ENCODE measurements at regions not wholly inside any gene's neighbourhood (a gene's known extent, or its start where the extent isn't known, plus 50 kb on each side); places are given as distances from the start of the nearest gene placed in this dataset.

GRCh38 chr6:80477591-80477990, 371.1 kb downstream of the BCKDHB start (continued):
- TF ChIP-seq MAX (IDR thresholded peaks at IDR 0.05): no peak
- TF ChIP-seq POLR2AphosphoS5 (IDR thresholded peaks at IDR 0.05; ENCODE audit: low read depth, low read length): no peak
- no peak for TF ChIP-seq SRF (IDR thresholded peaks at IDR 0.05; ENCODE audit: low read depth)
- no peak for TF ChIP-seq POLR2A (IDR thresholded peaks at IDR 0.05; ENCODE audit: borderline replicate concordance, extremely low read depth, insufficient read depth, insufficient read length)

GRCh38 chr6:80472271-80472670, 365.8 kb downstream of the BCKDHB start:
- no peaks in the 10 kb centered on the region for H3K9me3 ChIP-seq (ENCODE audit: control insufficient read depth in 1 of 2, insufficient read depth in 1 of 2, low read depth in 1 of 2, low read length in 2 of 2)
- no TSS peak for BruUV-seq (replicated peaks)
- no peak overlapping the region for H2AFZ ChIP-seq (ENCODE audit: low read depth, low read length, poor library complexity, severe bottlenecking)
- RAD21 ChIA-PET (ENCODE audit: low non-redundant PET in 1 of 2, low total read pairs in 2 of 2, uncharacterized antibody in 2 of 2, unreplicated experiment in 2 of 2): no interaction called here
- no peaks in the 10 kb centered on the region for H4K20me1 ChIP-seq (ENCODE audit: insufficient read depth)
- ATAC-seq (no peak), DNase-seq (ENCODE audit: low read depth, low spot score) (no peak)
- H3K4me2 ChIP-seq (ENCODE audit: low read length): no peak overlapping the region
- H3K36me3 ChIP-seq (ENCODE audit: control insufficient read depth in 1 of 2, insufficient read depth in 2 of 2, low read length in 2 of 2): no peaks in the 10 kb centered on the region
- H3K79me2 ChIP-seq (ENCODE audit: insufficient read depth, low read length): no peaks in the 10 kb centered on the region
- no peaks in the 10 kb centered on the region for H3K4me1 ChIP-seq (ENCODE audit: control insufficient read depth in 1 of 2, insufficient read depth in 2 of 2, low read length in 2 of 2)
- CTCF ChIA-PET: no interaction called here
- no peak overlapping the region for H3K9ac ChIP-seq (ENCODE audit: low read length)
- H3K27me3 ChIP-seq (ENCODE audit: insufficient read depth, low read length): no peaks in the 10 kb centered on the region
- TF ChIP-seq SRF (IDR thresholded peaks at IDR 0.05; ENCODE audit: low read depth) (no peak), ELF1 (IDR thresholded peaks at IDR 0.05; ENCODE audit: borderline replicate concordance, low read depth) (no peak), REST (IDR thresholded peaks at IDR 0.05; ENCODE audit: low read depth) (no peak), EZH2phosphoT487 (IDR thresholded peaks at IDR 0.05; ENCODE audit: borderline replicate concordance) (no peak), JUND (IDR thresholded peaks at IDR 0.05) (no peak), TCF7L2 (IDR thresholded peaks at IDR 0.05; ENCODE audit: borderline replicate concordance, extremely low read depth, insufficient read depth, insufficient read length) (no peak), EZH2 (IDR thresholded peaks at IDR 0.05) (no peak)
- H3K27ac ChIP-seq (ENCODE audit: low read depth, low read length): no peak overlapping the region
- H3K4me3 ChIP-seq (replicated peaks in 1 of 2; ENCODE audit: low read depth in 1 of 2, low read length in 2 of 2): no peak overlapping the region
- H3K9me2 ChIP-seq (ENCODE audit: insufficient read depth): no peaks in the 10 kb centered on the region
- intact Hi-C loops (cut with micrococcal nuclease): no loop called here
- POLR2A ChIA-PET: no interaction called here
